Non-pigmented ciliary epithelial cell (primary cell): ENCODE measurements at regions not wholly inside any gene's neighbourhood (a gene's known extent, or its start where the extent isn't known, plus 50 kb on each side); places are given as distances from the start of the nearest gene placed in this dataset.

Source experiments
- DNase-seq: peaks from one replicate; pipeline ENCODE4 v3.0.0-alpha.2; 2010; ENCODE audit warnings: low read depth

- no peak for DNase-seq
Observed at GRCh38 chr5:174834081-174834480, 109.7 kb downstream of the MSX2 start.

- no peak for DNase-seq
Observed at GRCh38 chr5:174832811-174833210, 108.4 kb downstream of the MSX2 start.

- DNase-seq = no peak
Observed at GRCh38 chr5:174832025-174832424, 107.6 kb downstream of the MSX2 start.

- no peak for DNase-seq
Observed at GRCh38 chr5:174831031-174831660, 106.8 kb downstream of the MSX2 start.

- DNase-seq = no peak
Observed at GRCh38 chr5:174829511-174829864, 105.1 kb downstream of the MSX2 start.

- no peak for DNase-seq
Observed at GRCh38 chr5:174828804-174829510, 104.6 kb downstream of the MSX2 start.

GRCh38 chr5:174827558-174827957 lies 103.2 kb downstream of the MSX2 start:
- no peak for DNase-seq

- DNase-seq = no peak
Observed at GRCh38 chr5:174825587-174825986, 101.2 kb downstream of the MSX2 start.

- no peak for DNase-seq
Observed at GRCh38 chr5:174818430-174818829, 94.0 kb downstream of the MSX2 start.

GRCh38 chr5:174817610-174818009 lies 93.2 kb downstream of the MSX2 start:
- no peak for DNase-seq

GRCh38 chr5:174816858-174817257 lies 92.5 kb downstream of the MSX2 start:
- no peak for DNase-seq

- no peak for DNase-seq
Observed at GRCh38 chr5:174811438-174811837, 87.1 kb downstream of the MSX2 start.

GRCh38 chr5:174810796-174811195 lies 86.4 kb downstream of the MSX2 start:
- no peak for DNase-seq

GRCh38 chr5:174807471-174807870 lies 83.1 kb downstream of the MSX2 start:
- no peak for DNase-seq

- DNase-seq = no peak
Observed at GRCh38 chr5:174806729-174807128, 82.3 kb downstream of the MSX2 start.

- no peak for DNase-seq
Observed at GRCh38 chr5:174801798-174802197, 77.4 kb downstream of the MSX2 start.

- DNase-seq = no peak
Observed at GRCh38 chr5:174800435-174800834, 76.1 kb downstream of the MSX2 start.

- DNase-seq = no peak
Observed at GRCh38 chr5:174799121-174799520, 74.7 kb downstream of the MSX2 start.

- DNase-seq = no peak
Observed at GRCh38 chr5:174798551-174798951, 74.2 kb downstream of the MSX2 start.

- no peak for DNase-seq
Observed at GRCh38 chr5:174796711-174797192, 72.4 kb downstream of the MSX2 start.

GRCh38 chr5:174794931-174795672 lies 70.7 kb downstream of the MSX2 start:
- DNase-seq = no peak

GRCh38 chr5:174793684-174794328 lies 69.4 kb downstream of the MSX2 start:
- DNase-seq = no peak

GRCh38 chr5:174793076-174793475 lies 68.7 kb downstream of the MSX2 start:
- DNase-seq = no peak
